ENCODE measurements at regions not wholly inside any gene's neighbourhood (a gene's known extent, or its start where the extent isn't known, plus 50 kb on each side); places are given as distances from the start of the nearest gene placed in this dataset.
A peak's percentile ranks its signal among the peaks of the same experiment; 100 is the strongest.

DNA sequence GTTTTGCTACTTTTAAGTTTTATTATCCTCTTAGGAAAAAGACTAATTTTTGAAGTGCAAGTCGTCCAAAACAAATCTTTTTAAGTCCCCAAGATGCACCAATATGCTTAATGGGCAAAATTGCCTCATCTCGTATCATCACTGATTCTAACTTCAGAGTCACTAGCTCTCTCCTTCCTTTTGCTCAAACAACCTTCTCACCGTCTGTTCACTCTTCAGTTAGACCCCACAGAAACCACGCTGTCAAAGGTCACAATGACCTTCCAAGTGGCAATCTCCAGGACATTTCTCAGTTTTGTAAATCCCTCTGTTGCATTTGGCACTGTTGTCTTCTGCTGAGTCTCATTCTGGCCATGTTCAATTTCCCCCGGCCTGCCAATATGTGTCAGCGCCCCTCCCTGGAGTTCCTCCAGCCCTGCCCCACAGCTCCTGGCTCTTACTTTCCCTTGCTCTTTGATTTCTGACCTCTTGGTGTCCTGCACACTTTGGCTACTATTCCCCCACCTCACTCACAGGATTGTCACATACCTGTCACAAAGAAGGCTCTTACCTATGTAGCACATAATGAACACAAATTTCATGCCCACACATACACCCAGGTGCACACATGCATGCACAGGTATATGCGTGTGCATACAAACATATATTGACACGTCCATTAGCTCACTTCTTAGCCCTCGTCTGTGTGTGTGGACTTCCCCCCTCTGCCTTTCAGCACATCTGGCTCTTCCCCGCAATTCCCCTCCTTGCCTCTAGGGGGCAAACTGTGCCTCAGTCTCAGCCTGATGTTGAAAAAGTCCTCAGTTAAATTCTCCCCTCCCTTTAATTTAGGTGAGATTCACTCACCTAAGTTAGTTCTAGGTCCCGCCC lies 354.0 kb upstream of the DUSP10 start:
- peak; percentile 62 for DNase-seq

DNA sequence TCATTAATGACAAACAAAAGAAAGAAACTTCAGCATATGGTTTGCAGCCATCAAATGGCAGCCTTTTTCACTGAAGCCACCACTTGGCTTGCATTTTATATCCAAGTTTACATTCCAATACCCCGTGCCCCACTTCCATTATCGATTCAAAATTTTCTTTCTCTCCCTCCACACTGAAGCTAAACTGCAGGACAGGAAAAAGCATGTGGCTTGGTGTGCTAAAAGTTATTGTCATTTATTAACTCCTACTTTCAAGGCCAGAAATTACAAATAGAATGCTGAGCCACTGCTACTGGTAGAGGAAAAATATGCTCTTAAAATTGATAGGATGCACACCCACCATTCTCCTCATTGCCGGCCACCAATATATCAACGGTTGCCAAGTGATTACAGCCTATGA lies 351.6 kb upstream of the DUSP10 start:
- DNase-seq, result no peak

DNA sequence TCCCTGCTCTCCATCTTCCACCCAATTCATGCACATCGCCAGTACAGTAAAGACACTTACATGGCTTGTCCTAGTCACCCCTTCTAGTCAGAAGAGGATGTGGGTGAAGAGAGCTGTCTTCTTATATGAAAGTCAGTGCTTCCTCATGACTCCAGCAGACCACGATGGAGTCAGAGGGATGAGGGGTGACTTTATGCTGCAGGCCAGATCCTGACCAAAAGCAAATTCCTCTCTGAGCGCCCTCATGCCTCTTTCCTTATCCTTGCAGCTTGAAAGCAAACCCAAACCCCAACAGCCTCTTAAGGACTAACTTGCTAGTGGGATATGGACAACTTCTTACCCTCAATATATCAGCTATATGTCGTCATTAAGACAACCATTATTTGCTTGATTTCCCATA lies 348.2 kb upstream of the DUSP10 start:
- no peak for DNase-seq

DNA sequence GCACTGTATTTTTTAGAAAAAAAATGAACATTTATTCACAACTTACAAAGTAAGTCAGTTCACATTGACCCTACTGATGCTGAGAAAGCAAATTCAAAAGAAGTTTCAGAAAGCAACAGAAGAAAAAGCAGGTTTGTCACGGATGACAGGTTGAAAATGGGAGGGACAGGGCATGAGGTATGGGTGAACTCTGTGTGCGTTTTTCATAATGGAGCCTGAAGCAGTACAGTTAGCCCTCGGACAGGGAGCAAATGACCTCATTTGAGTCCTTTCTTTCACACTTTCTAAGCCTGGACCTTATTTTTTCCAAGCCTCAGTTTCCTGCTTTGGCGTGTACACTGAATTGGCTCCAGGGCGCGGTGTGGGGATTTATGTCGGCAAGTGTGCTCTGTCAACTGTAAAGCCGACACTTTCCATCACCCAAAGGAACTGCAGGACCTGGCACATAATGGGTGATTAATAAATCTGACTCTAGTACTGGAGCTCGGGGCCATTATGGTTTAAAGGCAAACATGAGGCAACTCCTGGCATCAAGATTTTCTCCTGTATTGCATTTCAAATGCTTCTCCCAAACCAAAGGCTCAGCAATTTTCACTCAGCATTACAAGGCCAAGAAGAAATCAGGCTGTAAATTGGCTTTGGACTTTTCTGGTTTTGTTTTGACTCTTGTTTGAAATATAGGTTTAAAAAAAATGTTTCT lies 345.5 kb upstream of the DUSP10 start:
- no peak for DNase-seq

DNA sequence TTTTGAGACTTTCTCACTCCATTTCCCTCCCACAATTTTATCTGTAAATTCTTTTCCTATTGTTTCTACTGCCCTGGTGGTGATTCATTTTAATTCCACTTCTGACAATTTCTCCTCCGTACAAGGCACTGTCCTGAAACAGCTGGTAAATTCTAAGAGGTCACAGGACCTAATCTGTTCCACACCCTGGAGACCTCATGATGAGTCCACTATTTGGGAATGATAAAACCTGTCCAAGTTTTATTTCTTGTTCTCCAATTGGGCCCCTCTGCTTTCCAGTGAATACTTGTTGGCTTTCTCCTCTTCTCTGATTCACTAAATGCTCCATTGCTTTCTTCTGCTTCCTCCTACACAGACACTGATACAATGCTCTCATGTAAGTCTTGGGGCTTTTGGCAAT lies 343.1 kb upstream of the DUSP10 start:
- no peak for DNase-seq

DNA sequence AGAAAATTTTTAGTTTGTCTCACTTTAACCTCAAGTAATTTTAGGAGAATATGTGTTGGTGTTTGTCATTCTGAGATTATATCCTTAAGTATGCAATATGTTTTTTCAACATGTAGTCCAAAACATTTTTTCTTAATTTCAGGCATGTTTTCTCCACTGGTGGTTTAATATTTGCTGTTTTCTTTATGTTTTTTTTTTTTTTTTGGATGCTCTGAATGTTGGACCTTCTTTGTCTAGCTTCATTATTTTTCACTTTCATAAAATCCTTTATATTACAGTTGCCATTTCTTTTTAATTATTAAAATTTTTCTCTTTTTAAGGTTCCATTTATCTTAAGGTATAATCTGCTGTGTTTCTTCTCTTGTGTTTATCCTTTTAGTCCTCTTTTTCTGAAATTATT lies 342.2 kb upstream of the DUSP10 start:
- no peak for DNase-seq

DNA sequence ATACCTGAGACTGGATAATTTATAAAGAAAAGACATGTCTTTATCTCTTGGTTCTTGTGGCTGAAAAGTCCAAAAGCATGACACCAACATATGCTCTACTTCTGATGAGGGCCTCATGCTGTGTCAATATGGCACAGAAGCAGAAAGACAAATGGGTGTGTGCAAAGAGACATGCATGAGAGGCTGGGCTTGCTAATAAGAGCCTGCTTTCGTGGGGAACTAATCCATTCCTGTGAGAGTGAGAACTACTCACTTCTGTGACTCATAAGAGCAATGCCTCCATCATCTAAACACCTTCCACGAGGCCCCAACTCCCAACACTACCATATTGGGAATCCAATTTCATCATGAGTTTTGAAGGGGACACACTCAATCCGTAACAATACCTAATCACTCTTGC lies 340.0 kb upstream of the DUSP10 start:
- no peak for DNase-seq

DNA sequence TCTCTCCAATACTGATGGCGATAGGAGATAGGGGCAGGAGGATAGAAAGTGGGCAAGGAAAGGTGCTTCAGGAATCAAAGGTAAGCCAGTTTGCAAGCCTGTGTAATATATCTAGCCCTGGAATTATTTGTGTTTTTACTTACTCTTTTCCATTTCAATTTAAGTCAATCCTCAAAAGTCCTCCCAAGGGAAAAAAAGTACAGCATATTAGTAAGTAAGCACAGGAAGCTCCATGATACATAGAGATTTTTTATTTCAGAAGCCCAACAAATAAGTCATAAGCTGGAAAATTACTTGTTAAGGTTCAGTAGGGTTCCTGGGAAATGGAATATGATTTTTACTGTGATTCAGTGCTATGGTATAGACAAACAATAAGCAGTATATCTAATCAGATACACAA lies 337.7 kb upstream of the DUSP10 start:
- DNase-seq, result no peak

DNA sequence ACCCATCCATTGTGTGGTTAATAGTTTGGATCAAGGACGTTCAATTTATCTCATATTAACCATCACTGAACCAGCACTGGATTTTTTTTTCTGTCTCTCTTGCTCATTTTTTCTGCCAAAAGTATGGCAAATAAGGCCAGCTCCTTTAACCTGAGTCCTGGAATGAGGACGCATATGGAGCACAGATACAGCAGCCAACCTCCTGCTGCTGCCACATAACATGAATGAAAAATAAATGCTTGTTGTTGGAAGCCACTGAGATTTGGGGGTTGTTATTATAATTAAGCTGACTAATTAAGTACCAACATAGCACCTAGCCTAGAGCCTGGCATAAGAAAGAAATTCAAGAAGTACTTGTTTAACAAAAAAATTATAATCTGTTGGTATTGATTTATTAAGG lies 335.3 kb upstream of the DUSP10 start:
- no peak for DNase-seq

DNA sequence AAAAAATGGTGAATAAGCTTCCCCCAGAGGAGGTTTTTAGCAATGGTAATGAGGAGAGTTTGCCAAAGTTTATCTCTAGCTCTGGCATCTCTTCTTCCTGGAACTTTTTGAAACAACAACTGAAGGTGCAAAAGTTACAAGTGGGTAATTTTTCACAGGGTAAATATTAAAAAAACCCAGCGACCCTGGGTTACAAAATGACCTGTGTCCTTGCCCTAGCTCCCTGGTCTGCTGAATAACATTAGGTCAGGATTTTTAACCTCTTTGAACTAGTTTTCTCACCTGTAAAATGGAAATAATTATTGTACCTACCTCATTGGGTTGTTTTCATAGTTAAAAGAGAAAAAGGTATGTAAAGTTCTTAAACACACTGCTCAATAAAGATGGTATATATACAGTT lies 332.4 kb upstream of the DUSP10 start:
- no peak for DNase-seq

DNA sequence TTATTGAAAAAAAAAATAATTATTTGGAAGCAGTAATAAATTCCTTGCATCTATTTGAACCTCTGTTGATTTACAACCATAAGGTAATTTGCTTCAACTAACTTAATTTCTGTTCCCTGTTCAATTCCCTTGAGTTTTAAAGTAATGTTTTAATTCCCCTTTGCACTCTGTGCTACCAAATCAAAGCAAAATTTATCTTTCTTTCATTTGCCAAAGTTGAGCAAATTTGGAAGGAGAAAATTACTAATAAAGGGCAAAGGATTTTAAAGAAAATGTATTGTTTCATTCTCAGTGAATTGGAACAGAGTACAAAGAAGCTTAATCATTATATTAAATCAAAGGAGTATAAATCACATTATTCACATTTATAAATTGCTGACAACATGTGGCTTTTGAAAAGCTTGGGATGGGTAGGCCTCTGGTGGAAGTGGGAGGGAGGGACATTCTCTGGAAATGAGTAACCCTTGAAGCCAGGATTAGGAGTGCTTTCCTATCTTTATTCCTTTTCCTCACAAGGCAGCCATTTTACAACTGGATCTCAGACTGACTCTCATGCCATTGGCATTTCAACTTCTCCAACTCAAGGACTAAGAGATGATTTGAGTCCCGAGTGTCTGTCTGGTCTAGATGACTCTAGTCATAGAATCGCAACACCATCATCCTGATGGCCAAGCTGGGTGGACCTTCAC lies 331.6 kb upstream of the DUSP10 start:
- DNase-seq, result no peak

DNA sequence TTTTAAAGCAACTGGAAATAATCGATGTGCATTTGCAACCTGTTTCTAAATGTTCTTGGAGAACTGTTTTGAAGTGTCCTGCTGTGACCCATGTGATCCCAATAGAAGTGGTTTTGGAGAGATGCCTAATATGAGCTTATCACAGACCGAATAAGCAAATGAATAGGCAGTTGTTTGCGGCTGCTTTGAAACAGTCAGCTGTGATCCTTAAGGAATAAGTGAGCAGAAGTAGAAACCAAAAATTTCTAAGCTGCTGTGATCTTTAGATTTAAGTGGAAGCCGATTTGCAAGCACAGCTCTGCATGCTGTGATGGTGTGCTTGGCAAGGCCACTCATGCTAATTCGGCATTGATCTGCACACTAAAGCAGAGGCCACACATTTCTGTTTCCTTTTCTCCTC lies 329.5 kb upstream of the DUSP10 start:
- DNase-seq, result no peak

DNA sequence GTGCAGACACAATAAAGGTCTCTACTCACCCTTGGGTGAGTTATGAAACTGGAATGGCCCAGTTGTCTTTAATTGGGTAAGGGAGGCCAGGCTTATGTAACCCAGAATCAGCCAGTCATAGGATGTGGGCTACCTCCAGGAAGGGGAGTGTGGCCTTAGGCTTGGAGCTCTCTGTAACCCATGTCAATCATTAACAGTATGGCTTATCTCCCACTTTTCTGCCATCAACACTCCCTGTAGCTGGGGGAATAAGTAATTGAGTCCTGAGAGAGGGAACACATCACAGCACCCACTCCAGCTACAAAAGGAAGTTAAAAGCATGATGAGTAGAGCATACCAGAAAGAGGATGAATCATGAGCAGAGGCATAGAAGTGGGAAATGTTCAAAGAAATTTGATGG lies 327.0 kb upstream of the DUSP10 start:
- DNase-seq, result no peak

DNA sequence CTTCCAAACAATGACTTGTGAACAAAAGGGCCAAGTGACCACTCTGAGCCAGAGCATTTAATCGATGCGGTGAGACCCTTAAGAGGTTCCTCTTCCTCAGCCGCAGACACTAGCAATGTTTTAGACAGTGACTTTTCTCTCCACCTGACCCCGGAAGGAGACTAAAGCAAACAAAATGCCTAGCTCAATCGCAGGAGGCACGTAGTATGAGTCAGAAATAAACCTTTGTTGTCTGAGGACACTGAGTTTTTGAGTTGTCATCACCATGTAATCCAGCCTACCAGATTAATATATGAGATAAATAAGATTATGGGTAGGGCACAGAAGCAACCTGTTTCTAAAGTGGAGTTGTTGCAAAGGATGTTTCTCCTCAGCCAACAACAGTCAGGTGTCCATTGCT lies 326.2 kb upstream of the DUSP10 start:
- DNase-seq, result no peak

DNA sequence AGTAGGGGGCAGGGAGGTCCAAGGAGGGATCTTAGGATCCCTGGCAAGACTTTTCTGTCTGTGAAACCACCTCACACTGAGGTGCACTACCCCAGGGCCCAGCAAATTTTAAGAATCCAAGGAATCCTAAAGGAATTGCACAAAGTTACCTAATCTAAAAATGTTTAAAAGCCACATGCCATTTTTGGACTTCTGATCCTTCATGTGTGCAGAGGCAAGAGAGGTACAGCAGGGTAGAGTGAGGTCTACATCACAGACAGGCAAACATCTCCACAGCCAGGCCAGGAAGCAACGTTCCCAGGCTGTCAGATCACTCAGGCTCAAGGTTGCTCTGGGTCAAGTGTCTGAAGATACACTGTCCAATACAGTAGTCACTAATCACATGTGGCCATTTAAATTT lies 324.6 kb upstream of the DUSP10 start:
- DNase-seq, result no peak

DNA sequence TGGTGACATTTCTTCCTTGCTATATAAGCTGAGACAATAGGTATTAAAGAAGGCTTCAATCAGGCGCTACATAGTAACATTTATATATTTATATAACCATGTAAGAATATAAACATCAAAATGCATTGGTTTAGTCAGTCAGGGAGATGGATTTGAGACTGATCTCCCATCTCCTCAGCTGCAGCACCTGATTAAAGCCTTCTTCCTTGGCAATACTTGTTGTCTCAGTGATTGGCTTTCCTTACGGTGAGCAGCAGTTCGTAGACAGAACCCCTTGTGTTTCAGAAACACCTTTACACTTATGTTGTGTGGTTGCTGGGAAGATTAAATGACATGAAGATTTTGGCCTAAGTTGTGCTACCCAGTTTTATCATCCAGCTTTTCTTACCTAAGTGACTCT lies 323.3 kb upstream of the DUSP10 start:
- no peak for DNase-seq

DNA sequence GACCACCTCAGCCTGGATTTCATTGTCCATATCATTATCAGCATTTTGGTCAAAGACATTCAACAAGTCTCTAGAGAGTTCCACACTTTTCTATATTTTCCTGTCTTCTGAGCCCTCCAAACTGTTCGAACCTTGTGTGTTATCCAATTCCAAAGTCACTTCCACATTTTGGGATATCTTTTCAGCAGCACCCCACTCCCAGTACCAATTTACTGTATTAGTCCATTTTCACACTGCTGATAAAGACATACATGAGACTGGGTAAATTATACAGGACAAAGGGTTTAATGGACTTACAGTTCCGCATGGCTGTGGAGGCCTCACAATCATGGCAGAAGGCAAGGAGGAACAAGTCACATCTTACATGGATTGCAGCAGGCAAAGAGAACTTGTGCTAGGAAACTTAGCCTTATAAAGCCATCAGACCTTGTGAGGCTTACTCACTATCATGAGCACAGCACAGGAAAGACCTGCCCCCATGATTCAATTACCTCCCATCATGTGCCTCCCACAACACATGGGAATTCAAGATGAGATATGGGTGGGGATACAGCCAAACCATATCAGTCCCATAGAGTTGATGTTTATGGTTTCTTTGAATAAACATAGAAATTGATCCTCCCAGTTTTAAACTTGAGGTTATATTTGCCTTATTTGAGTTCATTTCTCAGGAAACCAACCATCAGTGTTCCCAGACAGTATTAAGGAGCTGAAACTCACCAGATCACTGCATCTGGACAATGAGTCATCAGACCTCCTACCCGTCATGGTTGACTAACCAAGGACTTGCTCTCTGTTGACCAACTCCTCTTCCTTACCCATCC lies 322.7 kb upstream of the DUSP10 start:
- DNase-seq, result no peak

DNA sequence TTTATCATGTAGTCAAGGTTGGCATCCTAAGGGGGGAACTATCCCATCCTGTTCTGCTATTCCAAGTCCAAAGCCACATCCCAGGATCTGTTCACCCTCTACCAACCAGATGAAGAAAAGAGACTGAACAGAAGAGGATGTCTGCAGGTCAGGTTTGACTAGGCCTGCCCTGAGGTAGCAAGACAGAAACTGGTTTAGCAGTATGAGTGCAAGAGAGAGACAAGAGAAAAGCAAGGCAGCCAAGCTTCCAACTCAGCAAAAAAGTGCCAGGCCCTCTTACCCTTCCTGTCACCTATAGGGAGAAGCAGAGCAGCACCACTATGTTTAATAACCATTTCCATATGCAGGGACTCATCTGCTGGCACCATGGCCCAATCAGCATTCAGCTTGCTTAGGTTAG lies 320.8 kb upstream of the DUSP10 start:
- no peak for DNase-seq

DNA sequence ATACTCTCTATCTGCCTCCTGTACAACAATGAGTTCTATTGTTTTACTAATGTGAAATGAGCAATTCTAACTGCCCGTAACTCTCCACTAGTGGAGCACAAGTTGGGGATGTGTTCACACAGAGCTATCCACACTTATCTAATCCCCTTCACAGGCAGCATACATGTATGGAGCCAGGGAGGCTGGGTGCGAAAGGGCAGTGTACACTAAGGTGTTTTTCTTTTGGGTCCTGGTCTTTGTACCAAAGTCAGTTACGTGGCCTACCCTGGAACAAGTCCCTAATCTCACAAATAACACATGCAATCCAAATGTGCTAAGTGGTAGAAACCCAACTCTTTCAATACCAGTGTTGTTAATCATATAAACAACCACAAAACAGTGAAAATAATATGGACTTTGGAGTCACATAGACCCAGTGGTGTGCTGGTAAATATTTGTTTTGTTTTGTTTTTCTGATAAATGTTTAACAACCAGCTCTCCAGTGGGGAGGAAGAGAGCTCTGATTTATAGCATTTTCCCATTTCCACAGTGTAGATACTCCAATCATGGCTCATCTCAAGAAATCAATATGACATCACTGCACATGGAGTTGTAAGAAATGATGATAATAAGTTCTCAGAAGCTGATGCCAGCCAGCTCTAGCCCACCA lies 319.9 kb upstream of the DUSP10 start:
- DNase-seq, result no peak

DNA sequence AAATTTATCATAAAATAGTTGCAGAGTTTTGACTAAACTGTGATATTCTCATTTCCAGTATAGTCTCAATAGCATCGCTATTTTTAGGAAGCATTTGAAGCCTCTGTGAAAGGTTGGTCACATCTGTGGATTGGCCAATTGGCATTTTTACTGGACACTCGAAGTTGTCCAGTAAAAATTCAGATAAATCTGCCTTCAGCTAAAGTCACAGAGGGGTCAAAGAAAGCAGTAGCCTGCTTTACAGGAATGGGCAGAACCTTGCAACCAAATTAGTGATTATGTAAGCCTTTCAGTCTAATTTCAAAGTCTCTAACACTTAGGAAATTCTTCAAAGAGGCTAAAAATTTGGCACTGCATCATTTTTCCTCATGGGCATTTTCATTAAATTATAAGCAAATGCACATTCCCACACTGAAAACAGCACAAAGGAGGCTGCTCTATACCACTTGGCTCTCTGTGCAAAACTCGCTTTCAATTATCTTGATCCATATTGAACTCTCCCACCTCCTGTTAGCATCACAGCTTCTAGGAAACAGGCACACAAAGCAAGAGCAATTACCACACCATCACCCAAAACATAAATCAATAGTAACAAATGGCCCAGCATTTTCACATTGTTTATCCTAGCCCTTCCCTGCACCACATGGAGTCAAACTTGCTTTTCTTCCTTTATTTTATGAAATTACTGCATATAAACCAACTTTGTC lies 318.5 kb upstream of the DUSP10 start:
- DNase-seq, result no peak

DNA sequence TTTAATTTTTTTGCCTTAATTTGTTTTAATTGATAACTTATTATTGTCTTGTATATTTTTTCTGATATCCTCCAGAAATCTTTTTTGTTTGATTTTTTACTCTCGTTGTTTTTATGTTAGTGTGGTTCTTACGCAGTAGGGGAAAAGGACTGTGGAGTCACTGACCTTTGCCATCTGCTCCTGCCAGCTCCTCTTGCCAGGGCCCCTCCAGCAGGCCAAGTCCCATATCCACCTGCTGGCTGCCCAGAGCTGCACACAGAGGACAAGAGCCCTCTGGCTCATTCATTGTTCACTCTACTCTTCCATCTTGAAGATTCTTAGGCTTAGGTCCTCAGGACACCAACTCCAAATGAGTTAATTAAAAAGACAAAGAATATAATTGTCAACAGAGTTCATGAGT lies 316.4 kb upstream of the DUSP10 start:
- no peak for DNase-seq

DNA sequence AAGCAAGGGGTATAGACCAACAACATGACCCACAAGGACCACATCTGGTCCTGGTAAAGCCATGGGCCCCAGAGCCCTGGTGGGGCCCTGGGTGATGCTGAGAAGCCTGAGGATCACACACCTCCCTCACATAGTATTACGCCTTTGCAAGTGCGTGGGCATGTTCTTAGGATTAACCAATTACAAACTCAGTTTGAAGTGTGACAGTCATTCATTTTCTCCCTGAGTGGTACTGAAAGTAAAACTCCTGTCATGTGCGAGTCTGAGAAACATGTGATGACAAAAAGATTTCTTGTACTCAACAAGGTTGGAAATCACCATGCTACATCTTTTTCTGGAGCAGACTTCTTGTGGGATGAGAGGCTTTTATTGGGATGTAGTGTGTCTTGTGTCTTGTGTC lies 315.3 kb upstream of the DUSP10 start:
- DNase-seq, result peak; percentile 10

Measured in activated CD4-positive, alpha-beta T cell treated with anti-CD3 and anti-CD28 coated beads, Interleukin-10, Interleukin-2, amounts not matched to agents 100 ng/mL and 50 ng/mL, durations not matched to agents 16 hours and 8 hours (primary cell).